ENCODE measurements at regions not wholly inside any gene's neighbourhood (a gene's known extent, or its start where the extent isn't known, plus 50 kb on each side); places are given as distances from the start of the nearest gene placed in this dataset.
"Not testable (repeated sequence)": the region's sequence is repeated elsewhere in the genome, so short reads cannot be mapped to it uniquely, and the experiment has no call there.

GRCh38 chr16:79835194-79835593 is 234.7 kb upstream of the MAF start:
- no peak for DNase-seq (ENCODE audit: low read depth in 2 of 2)

GRCh38 chr16:79834720-79835119 is 234.2 kb upstream of the MAF start:
- DNase-seq (ENCODE audit: low read depth in 2 of 2), result no peak

GRCh38 chr16:79834003-79834402 is 233.5 kb upstream of the MAF start:
- not testable (repeated sequence) for DNase-seq (ENCODE audit: low read depth in 2 of 2)

GRCh38 chr16:79833559-79833958 is 233.0 kb upstream of the MAF start:
- DNase-seq (ENCODE audit: low read depth in 2 of 2), result no peak

GRCh38 chr16:79826732-79827475 is 226.4 kb upstream of the MAF start:
- DNase-seq (ENCODE audit: low read depth in 2 of 2), result no peak

GRCh38 chr16:79825002-79825401 is 224.5 kb upstream of the MAF start:
- no peak for DNase-seq (ENCODE audit: low read depth in 2 of 2)

GRCh38 chr16:79823639-79824038 is 223.1 kb upstream of the MAF start:
- no peak for DNase-seq (ENCODE audit: low read depth in 2 of 2)

GRCh38 chr16:79821911-79822310 is 221.4 kb upstream of the MAF start:
- no peak for DNase-seq (ENCODE audit: low read depth in 2 of 2)

GRCh38 chr16:79816081-79816497 is 215.6 kb upstream of the MAF start:
- DNase-seq (ENCODE audit: low read depth in 2 of 2), result no peak

- no peak for DNase-seq (ENCODE audit: low read depth in 2 of 2)
Observed at GRCh38 chr16:79815049-79815448, 214.5 kb upstream of the MAF start.

GRCh38 chr16:79814124-79814523 is 213.6 kb upstream of the MAF start:
- DNase-seq (ENCODE audit: low read depth in 2 of 2), result no peak

- no peak for DNase-seq (ENCODE audit: low read depth in 2 of 2)
Observed at GRCh38 chr16:79811541-79811940, 211.0 kb upstream of the MAF start.

- DNase-seq (ENCODE audit: low read depth in 2 of 2), result no peak
Observed at GRCh38 chr16:79810449-79811189, 210.1 kb upstream of the MAF start.

GRCh38 chr16:79809376-79809775 is 208.8 kb upstream of the MAF start:
- no peak for DNase-seq (ENCODE audit: low read depth in 2 of 2)

- DNase-seq (ENCODE audit: low read depth in 2 of 2), result no peak
Observed at GRCh38 chr16:79808731-79809130, 208.2 kb upstream of the MAF start.

- DNase-seq (ENCODE audit: low read depth in 2 of 2), result no peak
Observed at GRCh38 chr16:79806757-79807156, 206.2 kb upstream of the MAF start.

GRCh38 chr16:79805621-79806020 is 205.1 kb upstream of the MAF start:
- no peak for DNase-seq (ENCODE audit: low read depth in 2 of 2)

GRCh38 chr16:79801646-79802045 is 201.1 kb upstream of the MAF start:
- DNase-seq (ENCODE audit: low read depth in 2 of 2), result no peak

- DNase-seq (ENCODE audit: low read depth in 2 of 2), result no peak
Observed at GRCh38 chr16:79800016-79800608, 199.6 kb upstream of the MAF start.

GRCh38 chr16:79798416-79799053 is 198.0 kb upstream of the MAF start:
- DNase-seq (ENCODE audit: low read depth in 2 of 2), result no peak

GRCh38 chr16:79797486-79797885 is 196.9 kb upstream of the MAF start:
- no peak for DNase-seq (ENCODE audit: low read depth in 2 of 2)

GRCh38 chr16:79795556-79795955 is 195.0 kb upstream of the MAF start:
- DNase-seq (ENCODE audit: low read depth in 2 of 2), result no peak

Data from stimulated activated CD4-positive, alpha-beta T cell treated with anti-CD3 and anti-CD28 coated beads, Interleukin-4, amount 100 ng/mL, for 48 hours (primary cell).